ENCODE measurements at regions not wholly inside any gene's neighbourhood (a gene's known extent, or its start where the extent isn't known, plus 50 kb on each side); places are given as distances from the start of the nearest gene placed in this dataset.
"Not testable (repeated sequence)": the region's sequence is repeated elsewhere in the genome, so short reads cannot be mapped to it uniquely, and the experiment has no call there.

DNA sequence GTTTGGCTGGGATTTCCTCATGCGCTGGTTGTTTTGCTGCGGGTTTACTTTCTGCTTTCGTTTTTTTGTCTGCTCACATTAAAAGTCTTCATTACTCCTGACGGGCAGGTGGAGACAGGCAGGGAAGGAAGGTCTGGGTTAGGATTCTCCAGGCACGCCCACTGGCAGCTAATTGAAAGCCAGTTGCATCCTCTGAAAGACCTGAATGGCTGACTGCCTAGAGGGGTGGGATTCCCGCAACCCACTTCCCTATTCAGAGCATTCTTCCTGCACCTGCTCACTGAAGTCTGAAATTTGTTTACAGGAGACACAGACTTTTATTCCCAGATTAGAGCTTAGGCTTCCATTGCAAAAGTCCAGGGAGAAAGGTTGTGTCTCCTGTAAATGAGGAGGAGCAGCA, 172.0 kb downstream of the UQCRFS1 start:
- Histone ChIP-seq H3K4me1 (no peaks in the 10 kb centered on the region), H3K36me3 (no peaks in the 10 kb centered on the region), H3K27me3 (peaks cover 0 to 16% (median 9%) of the 10 kb centered on the region in 7 donors), H3K9me3 (peaks cover 0 to 4% (median 0%) of the 10 kb centered on the region in 11 donors), H3K4me3 (no peak overlapping the region), H3K27ac (no peak overlapping the region)
- ATAC-seq = no peak
- intact Hi-C loops (cut with DNase I) = no loop called here
- WGBS, 2 donors = 44 to 49% methylated on average over 6 of the region's 6 CpGs
- TF ChIP-seq, protein P1, sequence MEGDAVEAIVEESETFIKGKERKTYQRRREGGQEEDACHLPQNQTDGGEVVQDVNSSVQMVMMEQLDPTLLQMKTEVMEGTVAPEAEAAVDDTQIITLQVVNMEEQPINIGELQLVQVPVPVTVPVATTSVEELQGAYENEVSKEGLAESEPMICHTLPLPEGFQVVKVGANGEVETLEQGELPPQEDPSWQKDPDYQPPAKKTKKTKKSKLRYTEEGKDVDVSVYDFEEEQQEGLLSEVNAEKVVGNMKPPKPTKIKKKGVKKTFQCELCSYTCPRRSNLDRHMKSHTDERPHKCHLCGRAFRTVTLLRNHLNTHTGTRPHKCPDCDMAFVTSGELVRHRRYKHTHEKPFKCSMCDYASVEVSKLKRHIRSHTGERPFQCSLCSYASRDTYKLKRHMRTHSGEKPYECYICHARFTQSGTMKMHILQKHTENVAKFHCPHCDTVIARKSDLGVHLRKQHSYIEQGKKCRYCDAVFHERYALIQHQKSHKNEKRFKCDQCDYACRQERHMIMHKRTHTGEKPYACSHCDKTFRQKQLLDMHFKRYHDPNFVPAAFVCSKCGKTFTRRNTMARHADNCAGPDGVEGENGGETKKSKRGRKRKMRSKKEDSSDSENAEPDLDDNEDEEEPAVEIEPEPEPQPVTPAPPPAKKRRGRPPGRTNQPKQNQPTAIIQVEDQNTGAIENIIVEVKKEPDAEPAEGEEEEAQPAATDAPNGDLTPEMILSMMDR (IDR thresholded peaks at IDR 0.05) = no peak
- no peak for DNase-seq

- Histone ChIP-seq H3K27me3 (peaks cover 0 to 16% (median 9%) of the 10 kb centered on the region in 7 donors), H3K4me3 (no peak overlapping the region), H3K36me3 (no peaks in the 10 kb centered on the region), H3K27ac (no peak overlapping the region), H3K4me1 (no peaks in the 10 kb centered on the region), H3K9me3 (peaks cover 0 to 4% (median 0%) of the 10 kb centered on the region in 11 donors)
- 57 to 66% methylated on average over 7 of the region's 7 CpGs for WGBS, 2 donors
- intact Hi-C loops (cut with DNase I) = no loop called here
- ATAC-seq (no peak), DNase-seq (no peak)
- TF ChIP-seq, protein P1 (IDR thresholded peaks at IDR 0.05) = no peak
Measured at GRCh38 chr19:29040292-29040691, 172.7 kb downstream of the UQCRFS1 start.

DNA sequence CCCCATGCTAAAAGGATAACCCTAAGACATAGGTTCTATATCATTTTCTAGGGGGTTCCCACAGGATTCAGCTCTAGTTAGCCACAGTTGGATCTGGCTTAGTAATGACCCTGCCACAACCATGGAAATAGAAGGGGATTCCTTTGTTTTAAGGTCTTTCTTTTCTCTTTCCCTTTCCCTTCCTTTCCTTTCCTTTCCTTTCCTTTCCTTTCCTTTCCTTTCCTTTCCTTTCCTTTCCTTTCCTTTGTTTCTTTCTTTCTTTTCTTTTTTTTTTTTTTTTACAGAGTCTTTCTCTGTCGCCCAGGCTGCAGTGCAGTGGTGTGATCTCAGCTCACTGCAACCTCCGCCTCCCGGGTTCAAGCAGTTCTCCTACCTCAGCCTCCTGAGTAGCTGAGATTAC, 173.9 kb downstream of the UQCRFS1 start:
- DNase-seq; H3K27ac ChIP-seq; H3K4me1 ChIP-seq; H3K4me3 ChIP-seq; H3K9me3 ChIP-seq; H3K36me3 ChIP-seq; intact Hi-C loops (cut with DNase I); ATAC-seq: not testable (repeated sequence)
- WGBS, 2 donors = 77 to 84% methylated on average over 3 of the region's 3 CpGs
- H3K27me3 ChIP-seq = peaks cover 0 to 16% (median 9%) of the 10 kb centered on the region in 7 donors

DNA sequence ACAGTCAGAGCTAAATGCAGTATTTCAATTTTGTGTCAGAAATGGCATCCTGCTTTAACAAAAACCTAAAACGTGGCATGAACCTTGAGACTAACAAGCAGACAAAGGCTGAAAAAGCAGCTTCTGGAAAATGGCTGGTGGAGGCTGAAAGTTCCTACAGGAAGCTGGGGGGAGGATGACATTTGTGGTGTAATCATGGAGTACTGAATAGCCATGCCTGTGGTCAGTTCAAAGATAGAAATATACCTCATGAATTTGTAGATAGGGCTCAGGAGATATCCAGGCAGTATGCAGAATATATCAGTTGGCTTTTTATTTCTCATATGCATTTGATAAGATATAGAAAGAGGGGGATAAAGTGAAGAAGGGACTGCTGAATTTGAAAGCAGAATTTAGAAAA, 181.7 kb downstream of the UQCRFS1 start:
- Histone ChIP-seq H3K27ac (no peak overlapping the region), H3K27me3 (peaks cover 0 to 8% (median 0%) of the 10 kb centered on the region in 7 donors), H3K36me3 (no peaks in the 10 kb centered on the region), H3K4me1 (no peaks in the 10 kb centered on the region), H3K4me3 (no peak overlapping the region), H3K9me3 (no peaks in the 10 kb centered on the region)
- no peak for DNase-seq
- intact Hi-C loops (cut with DNase I) = no loop called here
- no peak for ATAC-seq
- WGBS, 2 donors = 35 to 48% methylated on average over 1 of the region's 1 CpG
- TF ChIP-seq, protein P1 (IDR thresholded peaks at IDR 0.05) = no peak

- TF ChIP-seq, protein P1 (IDR thresholded peaks at IDR 0.05) = no peak
- Histone ChIP-seq H3K36me3 (no peaks in the 10 kb centered on the region), H3K27me3 (peaks cover 0 to 11% (median 0%) of the 10 kb centered on the region in 7 donors), H3K9me3 (no peaks in the 10 kb centered on the region), H3K27ac (no peak overlapping the region), H3K4me3 (no peak overlapping the region), H3K4me1 (no peaks in the 10 kb centered on the region)
- ATAC-seq = no peak
- 70 to 75% methylated on average over 11 of the region's 11 CpGs for WGBS, 2 donors
- intact Hi-C loops (cut with DNase I) = no loop called here
- DNase-seq = no peak
Measured at GRCh38 chr19:29029268-29029958, 183.5 kb downstream of the UQCRFS1 start.

Measured in heart right ventricle (tissue), 16 donors.